Adrenal gland (tissue), 5 donors: ENCODE measurements at regions not wholly inside any gene's neighbourhood (a gene's known extent, or its start where the extent isn't known, plus 50 kb on each side); places are given as distances from the start of the nearest gene placed in this dataset.

ENCODE experiments used
- POLR2A ChIP-seq, 2 donors: fragments of 450-650 bp; IDR thresholded peaks; one replicate each; pipeline ENCODE4 v1.6.1; 2017; ENCODE audit warnings: antibody characterized with exemption in 2 of 2, mild to moderate bottlenecking in 2 of 2, moderate library complexity in 1 of 2
- TF ChIP-seq, protein P1 (sequence below), 6 experiments: fragments of 450-650 bp in 4 of 6; fragments of 200-600 bp in 2 of 6; sonication (generic) in 1 of 6; IDR thresholded peaks; 1 replicate in 5 of 6; 2 replicates in 1 of 6; pipeline versions ENCODE4 v1.5.1 to v1.8.0; 2016 to 2021; ENCODE audit warnings: antibody characterized with exemption in 6 of 6, mild to moderate bottlenecking in 2 of 6, moderate library complexity in 1 of 6
- donor health status: DM: no; HTN: no; CAD: no.

DNA sequence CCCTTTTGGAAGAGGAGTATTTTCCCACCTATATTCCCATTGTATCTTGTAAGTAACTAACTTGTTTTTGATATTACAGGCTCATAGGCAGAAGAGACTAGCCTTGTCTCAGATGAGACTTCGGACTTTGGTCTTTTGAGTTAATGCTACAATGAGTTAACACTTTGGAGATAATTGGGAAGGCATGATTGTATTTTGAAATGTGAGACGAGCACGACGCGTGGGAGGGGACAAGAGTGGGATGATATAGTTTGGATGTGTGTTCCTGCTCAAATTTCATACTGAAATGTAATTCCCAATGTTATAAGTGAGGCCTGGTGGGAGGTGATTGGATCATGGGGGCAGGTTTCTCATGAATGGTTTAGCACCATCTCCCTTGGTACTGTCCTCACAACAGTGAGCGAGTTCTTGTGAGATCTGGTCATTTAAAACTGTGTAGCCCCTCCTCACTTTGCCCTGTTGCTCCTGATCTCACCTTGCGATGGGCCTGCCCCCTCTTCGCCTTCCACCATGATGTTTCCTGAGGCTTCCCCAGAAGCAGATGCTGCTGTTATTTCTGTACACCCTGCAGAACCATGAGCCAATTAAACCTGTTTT lies 721.5 kb upstream of the CTNND2 start:
- no peak for TF ChIP-seq POLR2A (IDR thresholded peaks at IDR 0.05)
- TF ChIP-seq, protein P1, sequence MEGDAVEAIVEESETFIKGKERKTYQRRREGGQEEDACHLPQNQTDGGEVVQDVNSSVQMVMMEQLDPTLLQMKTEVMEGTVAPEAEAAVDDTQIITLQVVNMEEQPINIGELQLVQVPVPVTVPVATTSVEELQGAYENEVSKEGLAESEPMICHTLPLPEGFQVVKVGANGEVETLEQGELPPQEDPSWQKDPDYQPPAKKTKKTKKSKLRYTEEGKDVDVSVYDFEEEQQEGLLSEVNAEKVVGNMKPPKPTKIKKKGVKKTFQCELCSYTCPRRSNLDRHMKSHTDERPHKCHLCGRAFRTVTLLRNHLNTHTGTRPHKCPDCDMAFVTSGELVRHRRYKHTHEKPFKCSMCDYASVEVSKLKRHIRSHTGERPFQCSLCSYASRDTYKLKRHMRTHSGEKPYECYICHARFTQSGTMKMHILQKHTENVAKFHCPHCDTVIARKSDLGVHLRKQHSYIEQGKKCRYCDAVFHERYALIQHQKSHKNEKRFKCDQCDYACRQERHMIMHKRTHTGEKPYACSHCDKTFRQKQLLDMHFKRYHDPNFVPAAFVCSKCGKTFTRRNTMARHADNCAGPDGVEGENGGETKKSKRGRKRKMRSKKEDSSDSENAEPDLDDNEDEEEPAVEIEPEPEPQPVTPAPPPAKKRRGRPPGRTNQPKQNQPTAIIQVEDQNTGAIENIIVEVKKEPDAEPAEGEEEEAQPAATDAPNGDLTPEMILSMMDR (IDR thresholded peaks at IDR 0.05): no peak
